Fibroblast of skin of right biceps (primary cell): ENCODE measurements at regions not wholly inside any gene's neighbourhood (a gene's known extent, or its start where the extent isn't known, plus 50 kb on each side); places are given as distances from the start of the nearest gene placed in this dataset.

ENCODE experiments used
- DNase-seq: peaks from one replicate; pipeline ENCODE4 v3.0.0-alpha.2; 2013

DNA sequence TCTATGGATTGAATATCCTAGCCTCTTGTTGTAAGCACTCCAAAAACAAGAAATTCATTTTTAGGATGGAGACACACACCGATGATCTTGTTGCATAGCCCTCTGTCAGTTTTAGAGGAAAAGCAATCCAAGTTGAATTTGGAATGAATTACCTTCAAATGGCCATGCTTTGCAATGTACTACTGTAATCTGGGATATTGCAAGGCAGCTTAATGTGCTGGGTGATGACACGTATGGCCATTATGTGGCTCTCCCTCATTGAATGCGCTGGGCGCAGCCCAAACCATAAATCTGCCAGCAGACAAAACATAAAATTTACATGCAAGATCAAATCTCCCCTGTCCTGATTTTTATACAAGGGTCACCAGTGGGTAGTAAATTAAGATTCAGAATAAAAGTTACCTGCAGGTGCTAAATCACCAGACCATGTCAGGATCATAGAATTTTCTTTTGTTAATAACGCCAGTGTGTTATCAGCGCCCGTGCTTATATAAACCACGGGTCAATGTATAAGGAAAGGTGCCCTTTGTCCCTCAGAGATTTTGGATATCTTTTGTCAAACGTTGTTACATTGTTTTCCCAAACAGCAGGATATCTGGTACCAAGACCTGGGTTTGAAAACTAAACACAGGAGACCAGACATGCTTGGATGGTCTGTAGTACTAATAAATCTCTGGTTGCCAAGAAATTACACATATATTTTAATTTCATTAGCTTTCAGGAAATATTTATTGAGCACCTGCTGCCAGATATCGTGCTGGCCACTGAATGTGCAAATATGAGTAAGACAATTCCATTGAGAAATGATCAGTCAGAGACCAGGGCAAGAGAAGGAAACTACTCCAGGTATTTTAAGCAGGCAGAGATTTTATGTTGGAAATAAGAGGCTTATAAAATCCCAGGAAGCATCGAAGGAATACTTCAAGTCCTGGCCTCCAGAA lies 237.1 kb downstream of the EBLN2 start:
- no peak for DNase-seq

DNA sequence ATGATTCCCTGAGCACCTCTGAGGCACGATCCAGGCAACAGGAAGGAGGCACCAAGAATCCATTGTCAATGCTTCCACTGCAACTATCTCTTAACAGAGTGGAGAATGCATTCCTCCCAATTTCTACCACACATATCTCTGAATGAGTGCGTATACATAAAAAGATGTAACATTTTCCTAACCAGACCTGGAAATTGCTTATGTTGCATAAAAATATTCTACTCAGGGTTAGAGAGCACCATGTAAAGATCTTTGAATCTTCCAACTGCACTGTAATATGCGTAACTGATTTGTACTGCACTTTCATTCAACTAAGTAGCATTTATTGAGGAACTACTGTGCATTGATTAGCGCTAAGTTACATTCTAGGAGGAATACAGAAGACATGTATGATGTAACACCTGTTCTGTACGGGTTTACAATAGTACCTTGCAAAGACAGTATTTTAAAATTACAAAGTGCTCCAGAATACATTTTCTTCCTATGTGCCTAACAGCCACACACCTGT lies 237.8 kb downstream of the EBLN2 start:
- no peak for DNase-seq

DNA sequence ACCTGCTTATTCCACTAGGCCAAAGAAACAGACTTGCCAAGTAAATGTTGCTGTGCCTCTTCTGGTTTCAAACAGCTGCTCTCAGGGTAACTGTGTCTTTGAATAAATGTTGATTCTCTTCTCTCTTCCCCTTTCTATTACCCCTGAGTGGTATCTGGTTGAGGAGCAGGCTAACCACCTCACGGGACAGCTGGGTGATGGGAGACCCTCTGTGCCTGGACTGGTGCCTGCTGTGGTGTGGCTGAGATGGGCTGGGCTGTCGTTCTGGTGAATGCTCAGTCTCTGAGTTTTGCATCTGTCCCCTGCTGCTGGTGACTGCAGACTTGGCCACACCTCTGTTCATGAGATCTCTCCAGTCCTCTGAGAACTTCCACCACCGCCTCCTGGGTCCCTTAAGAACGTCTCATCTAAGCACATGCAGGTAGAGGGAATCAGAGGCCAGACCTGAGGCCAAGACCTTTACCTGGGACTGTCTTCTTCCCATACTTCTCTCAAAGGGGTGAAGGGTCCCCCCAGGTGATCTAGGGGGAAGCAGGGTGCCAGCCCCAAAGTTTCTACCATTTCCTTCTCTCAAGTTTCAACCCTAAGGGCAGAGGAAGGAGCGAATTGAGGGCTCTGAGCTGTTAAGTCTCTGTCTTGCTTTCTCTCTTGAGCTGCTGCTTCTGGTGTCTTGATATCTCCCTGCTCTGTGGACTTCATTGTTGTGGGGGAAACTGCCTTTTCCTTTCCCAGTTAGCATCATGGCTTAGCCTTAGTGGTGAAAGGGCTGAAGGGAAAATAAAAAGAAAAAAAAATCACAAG lies 252.9 kb downstream of the EBLN2 start:
- DNase-seq: no peak

DNA sequence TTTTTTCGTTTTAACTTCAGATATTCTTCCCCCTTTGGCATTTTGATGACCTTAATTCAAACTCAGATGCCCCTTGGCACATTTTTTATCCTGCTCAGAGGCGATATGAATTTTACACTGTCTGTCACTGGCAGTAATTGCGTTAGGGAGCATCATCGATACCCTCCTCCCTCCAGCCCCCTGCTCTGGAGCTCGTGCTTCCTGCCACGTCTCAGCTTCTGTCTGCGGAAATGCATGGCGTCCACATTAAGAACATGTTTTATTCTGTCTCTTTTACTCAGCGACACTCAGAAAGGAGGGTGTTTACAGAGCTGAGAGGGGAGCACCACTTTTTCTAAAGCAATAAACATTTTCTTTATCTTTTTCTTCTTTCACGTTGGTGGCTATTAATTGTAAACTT lies 254.2 kb downstream of the EBLN2 start:
- peak; percentile 10 for DNase-seq

DNA sequence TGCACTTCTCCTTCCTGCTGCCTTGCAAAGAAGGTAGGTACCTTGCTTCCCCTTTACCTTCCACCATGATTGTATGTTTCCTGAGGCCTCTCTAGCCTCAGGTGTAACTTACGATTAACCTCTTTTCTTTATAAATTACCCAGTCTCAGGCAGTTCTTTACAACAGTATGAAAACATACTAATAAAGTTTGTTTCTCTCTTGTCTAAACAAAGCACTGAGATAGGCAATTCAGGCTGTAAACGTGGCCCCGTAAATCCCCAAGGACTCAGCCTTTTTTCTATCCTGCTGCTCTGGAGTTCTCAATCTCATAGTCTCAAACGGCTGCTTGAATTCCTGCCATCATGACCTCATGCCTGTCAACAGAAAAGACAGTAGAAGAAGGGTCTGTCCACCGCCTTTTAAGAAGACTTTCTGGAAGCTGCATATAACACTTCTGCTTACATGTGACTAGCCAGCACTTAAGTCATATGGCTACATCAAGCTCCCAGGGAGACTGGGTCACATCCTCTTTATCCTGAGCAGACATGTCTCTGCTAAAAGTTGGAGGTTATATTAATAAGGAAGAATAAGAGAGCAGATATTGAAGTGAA lies 257.8 kb downstream of the EBLN2 start:
- DNase-seq: peak; percentile 18

DNA sequence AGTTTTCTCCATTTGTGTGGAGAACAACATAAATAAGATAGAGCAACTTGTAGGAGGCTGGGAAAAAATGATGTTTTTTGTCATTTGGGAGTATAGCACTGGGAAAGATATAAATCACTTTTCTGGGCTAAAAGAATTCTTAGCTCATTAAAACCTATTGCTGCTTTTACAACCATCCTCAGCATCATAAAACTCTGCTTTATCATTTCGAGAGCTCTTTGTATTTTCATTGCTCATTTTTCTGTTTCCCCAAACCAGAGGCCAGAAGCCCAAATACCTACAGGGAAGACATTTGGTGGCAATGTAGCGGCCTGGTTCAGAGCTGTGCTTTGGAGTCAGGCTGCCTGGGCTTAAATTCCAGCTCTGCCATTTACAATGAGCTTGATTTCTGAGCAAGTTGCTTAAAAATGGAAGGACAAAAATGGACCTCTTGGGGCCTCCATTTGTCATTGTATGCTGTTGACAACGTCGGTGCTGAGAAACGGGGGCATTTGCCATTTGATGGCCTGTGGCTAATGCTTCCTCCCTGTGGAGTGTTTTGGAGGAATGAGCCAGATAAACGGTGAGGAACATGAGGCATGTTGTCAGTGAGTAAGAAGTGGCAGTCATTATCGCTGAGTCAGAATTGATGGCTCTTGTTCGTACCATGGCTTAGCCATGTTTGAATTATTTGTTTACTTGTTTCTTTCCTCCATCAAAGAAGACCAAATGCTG lies 260.0 kb downstream of the EBLN2 start:
- DNase-seq: peak; percentile 36

DNA sequence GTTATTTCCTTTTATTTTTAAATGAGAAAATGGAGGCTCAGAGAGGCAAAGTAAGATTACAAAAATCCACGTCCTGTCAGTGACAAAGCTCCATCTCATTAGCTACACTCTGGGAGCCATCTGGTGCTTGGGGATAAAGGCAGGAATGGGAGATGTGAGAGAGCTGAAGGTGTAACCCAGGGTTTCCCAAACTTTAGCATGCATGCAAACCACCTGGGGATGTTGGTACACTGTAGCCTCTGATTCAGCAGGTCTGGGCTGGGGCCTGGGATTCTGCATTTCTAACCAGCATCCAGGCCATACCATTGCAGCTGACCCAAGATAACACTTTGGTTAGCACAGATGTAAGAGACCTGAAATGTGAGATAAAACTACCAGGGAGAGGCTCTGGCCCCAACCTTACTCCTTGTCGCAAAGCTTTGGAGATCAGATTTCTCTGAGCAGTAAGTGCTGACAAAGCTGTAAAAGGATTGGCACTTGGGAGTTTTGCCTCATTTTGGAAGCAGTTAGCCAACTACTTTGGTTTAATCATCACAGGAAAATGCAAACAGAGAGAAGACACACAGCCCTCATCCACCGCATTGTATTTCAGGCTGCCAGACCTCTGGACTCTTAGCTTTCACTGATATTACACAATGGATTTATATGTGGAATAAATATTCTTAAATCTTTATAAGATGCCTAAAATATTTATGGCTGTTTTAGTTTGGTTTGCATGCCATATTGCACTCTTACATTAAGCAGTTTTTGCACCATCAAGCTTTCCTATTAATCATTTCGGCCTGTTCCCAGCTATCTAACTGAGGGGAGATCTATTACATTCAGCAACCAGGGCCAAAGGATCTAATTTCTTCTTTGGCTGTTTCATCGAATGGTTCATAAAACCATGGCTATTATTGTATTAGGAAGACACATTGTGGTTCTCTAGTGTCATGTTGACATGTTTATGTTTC lies 263.0 kb downstream of the EBLN2 start:
- DNase-seq: peak; percentile 81

DNA sequence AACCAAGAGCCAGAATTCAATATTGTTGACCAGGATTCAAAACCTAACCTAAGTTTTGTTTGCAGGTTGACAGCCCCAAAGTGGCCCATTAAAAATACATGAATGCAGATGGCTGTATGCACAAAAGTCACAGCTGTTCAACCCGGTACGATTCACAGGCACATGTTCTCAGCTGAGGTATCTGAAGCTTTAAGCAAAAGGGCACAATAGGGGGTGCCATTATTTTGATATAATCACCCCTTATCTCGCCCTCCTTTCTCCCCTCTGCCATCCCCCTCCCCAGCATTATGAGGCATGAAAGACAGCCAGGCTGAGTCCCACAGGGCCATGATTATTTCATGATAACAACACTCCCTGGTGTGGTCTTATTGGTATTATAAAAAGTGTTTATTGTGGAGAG lies 264.9 kb downstream of the EBLN2 start:
- no peak for DNase-seq

DNA sequence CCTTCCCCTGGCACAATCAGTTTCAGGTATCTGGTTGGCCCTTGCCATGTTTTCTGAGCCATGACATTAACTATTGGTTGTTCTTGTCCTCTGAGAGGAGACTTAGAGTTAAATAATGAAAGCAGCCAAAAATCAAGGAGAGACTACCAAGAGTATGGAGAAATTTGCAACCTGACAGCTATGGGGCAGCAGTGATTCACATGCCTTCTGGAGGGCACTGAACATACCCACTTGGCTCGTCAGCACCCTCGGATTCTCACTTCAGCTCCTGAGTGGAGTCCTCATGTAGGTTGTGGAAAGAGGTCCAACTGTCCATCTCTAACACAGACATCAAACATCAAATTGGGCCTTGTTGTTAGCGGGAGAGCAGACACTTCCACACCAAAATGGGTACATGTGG lies 265.6 kb downstream of the EBLN2 start:
- no peak for DNase-seq
